Duodenal mucosa (tissue), 2 donors: ENCODE measurements at regions not wholly inside any gene's neighbourhood (a gene's known extent, or its start where the extent isn't known, plus 50 kb on each side); places are given as distances from the start of the nearest gene placed in this dataset.

ENCODE experiments used
- H3K27ac ChIP-seq: one replicate; pipeline ENCODE4 v1.7.0; 2013; ENCODE audit warnings: low read depth, low read length
- H3K27me3 ChIP-seq, 2 donors: one replicate each; pipeline ENCODE4 v1.7.0; 2013; ENCODE audit warnings: low read length in 2 of 2, control low read depth in 1 of 2; ENCODE audit not compliant: insufficient read depth in 2 of 2, control insufficient read depth in 1 of 2
- H3K36me3 ChIP-seq, 2 donors: one replicate each; pipeline ENCODE4 v1.7.0; 2013; ENCODE audit warnings: low read length in 2 of 2, control low read depth in 1 of 2; ENCODE audit not compliant: insufficient read depth in 2 of 2, control insufficient read depth in 1 of 2
- H3K4me1 ChIP-seq, 2 donors: one replicate each; pipeline ENCODE4 v1.7.0; 2013; ENCODE audit warnings: low read length in 2 of 2, control low read depth in 1 of 2; ENCODE audit not compliant: insufficient read depth in 2 of 2, control insufficient read depth in 1 of 2
- H3K4me3 ChIP-seq, 2 donors: one replicate each; pipeline ENCODE4 v1.7.0; 2013; ENCODE audit warnings: low read length in 2 of 2, low read depth in 1 of 2
- H3K9ac ChIP-seq, 2 donors: one replicate each; pipeline ENCODE4 v1.7.0; 2013; ENCODE audit warnings: low read length in 2 of 2, low read depth in 1 of 2
- H3K9me3 ChIP-seq, 2 donors: one replicate each; pipeline ENCODE4 v1.7.0; 2013; ENCODE audit warnings: low read length in 2 of 2, control low read depth in 1 of 2; ENCODE audit not compliant: control insufficient read depth in 1 of 2

GRCh38 chr18:7395566-7395965 lies 164.7 kb downstream of the LRRC30 start:
- Histone ChIP-seq H3K27me3 (no peaks in the 10 kb centered on the region), H3K9me3 (no peaks in the 10 kb centered on the region), H3K4me3 (no peak overlapping the region), H3K36me3 (no peaks in the 10 kb centered on the region), H3K27ac (no peak overlapping the region), H3K9ac (no peak overlapping the region), H3K4me1 (no peaks in the 10 kb centered on the region)

- Histone ChIP-seq H3K27ac (no peak overlapping the region), H3K9me3 (no peaks in the 10 kb centered on the region), H3K9ac (no peak overlapping the region), H3K4me1 (no peaks in the 10 kb centered on the region), H3K36me3 (no peaks in the 10 kb centered on the region), H3K4me3 (no peak overlapping the region), H3K27me3 (no peaks in the 10 kb centered on the region)
Observed at GRCh38 chr18:7413906-7414305, 153.2 kb upstream of the PTPRM start.

GRCh38 chr18:7414459-7414858 lies 152.7 kb upstream of the PTPRM start:
- no peaks in the 10 kb centered on the region for H3K27me3 ChIP-seq
- no peak overlapping the region for H3K9ac ChIP-seq
- H3K36me3 ChIP-seq = no peaks in the 10 kb centered on the region
- H3K27ac ChIP-seq = no peak overlapping the region
- no peak overlapping the region for H3K4me3 ChIP-seq
- no peaks in the 10 kb centered on the region for H3K9me3 ChIP-seq
- no peaks in the 10 kb centered on the region for H3K4me1 ChIP-seq

GRCh38 chr18:7415081-7415894 lies 151.8 kb upstream of the PTPRM start:
- no peaks in the 10 kb centered on the region for H3K9me3 ChIP-seq
- H3K4me3 ChIP-seq = no peak overlapping the region
- H3K36me3 ChIP-seq = no peaks in the 10 kb centered on the region
- H3K9ac ChIP-seq = no peak overlapping the region
- no peaks in the 10 kb centered on the region for H3K27me3 ChIP-seq
- no peak overlapping the region for H3K27ac ChIP-seq
- H3K4me1 ChIP-seq = no peaks in the 10 kb centered on the region

GRCh38 chr18:7417727-7418126 lies 149.4 kb upstream of the PTPRM start:
- Histone ChIP-seq H3K9me3 (no peaks in the 10 kb centered on the region), H3K27me3 (no peaks in the 10 kb centered on the region), H3K4me1 (no peaks in the 10 kb centered on the region), H3K36me3 (no peaks in the 10 kb centered on the region), H3K4me3 (no peak overlapping the region), H3K27ac (no peak overlapping the region), H3K9ac (no peak overlapping the region)

- no peaks in the 10 kb centered on the region for H3K9me3 ChIP-seq
- H3K4me1 ChIP-seq = no peaks in the 10 kb centered on the region
- H3K4me3 ChIP-seq = no peak overlapping the region
- H3K36me3 ChIP-seq = no peaks in the 10 kb centered on the region
- no peaks in the 10 kb centered on the region for H3K27me3 ChIP-seq
- H3K27ac ChIP-seq = no peak overlapping the region
- no peak overlapping the region for H3K9ac ChIP-seq
Observed at GRCh38 chr18:7429831-7430230, 137.3 kb upstream of the PTPRM start.

GRCh38 chr18:7436166-7436565 lies 130.9 kb upstream of the PTPRM start:
- H3K27me3 ChIP-seq = no peaks in the 10 kb centered on the region
- H3K27ac ChIP-seq = no peak overlapping the region
- no peak overlapping the region for H3K4me3 ChIP-seq

GRCh38 chr18:7437870-7438269 lies 129.2 kb upstream of the PTPRM start:
- Histone ChIP-seq H3K9ac (no peak overlapping the region), H3K9me3 (no peaks in the 10 kb centered on the region), H3K36me3 (no peaks in the 10 kb centered on the region), H3K4me1 (no peaks in the 10 kb centered on the region), H3K27ac (no peak overlapping the region), H3K4me3 (no peak overlapping the region), H3K27me3 (no peaks in the 10 kb centered on the region)

More at GRCh38 chr18:7436166-7436565, 130.9 kb upstream of the PTPRM start:
- Histone ChIP-seq H3K9ac (no peak overlapping the region), H3K36me3 (no peaks in the 10 kb centered on the region), H3K4me1 (no peaks in the 10 kb centered on the region), H3K9me3 (no peaks in the 10 kb centered on the region)

- H3K27me3 ChIP-seq = no peaks in the 10 kb centered on the region
- H3K36me3 ChIP-seq = no peaks in the 10 kb centered on the region
- H3K9ac ChIP-seq = no peak overlapping the region
- no peak overlapping the region for H3K27ac ChIP-seq
- H3K4me3 ChIP-seq = no peak overlapping the region
- no peaks in the 10 kb centered on the region for H3K9me3 ChIP-seq
- H3K4me1 ChIP-seq = no peaks in the 10 kb centered on the region
Observed at GRCh38 chr18:7438646-7439045, 128.5 kb upstream of the PTPRM start.

- no peak overlapping the region for H3K27ac ChIP-seq
- no peak overlapping the region for H3K9ac ChIP-seq
- no peaks in the 10 kb centered on the region for H3K9me3 ChIP-seq
- no peaks in the 10 kb centered on the region for H3K4me1 ChIP-seq
- no peak overlapping the region for H3K4me3 ChIP-seq
- H3K36me3 ChIP-seq = no peaks in the 10 kb centered on the region
- no peaks in the 10 kb centered on the region for H3K27me3 ChIP-seq
Observed at GRCh38 chr18:7447318-7448028, 119.6 kb upstream of the PTPRM start.
